CD4-positive, alpha-beta T cell treated with Interferon gamma for 1 hour (primary cell): ENCODE measurements at regions not wholly inside any gene's neighbourhood (a gene's known extent, or its start where the extent isn't known, plus 50 kb on each side); places are given as distances from the start of the nearest gene placed in this dataset.
"Not testable (repeated sequence)": the region's sequence is repeated elsewhere in the genome, so short reads cannot be mapped to it uniquely, and the experiment has no call there.

Experiments
- DNase-seq: peaks from one replicate; pipeline ENCODE4 v3.0.0-alpha.2; 2020

DNA sequence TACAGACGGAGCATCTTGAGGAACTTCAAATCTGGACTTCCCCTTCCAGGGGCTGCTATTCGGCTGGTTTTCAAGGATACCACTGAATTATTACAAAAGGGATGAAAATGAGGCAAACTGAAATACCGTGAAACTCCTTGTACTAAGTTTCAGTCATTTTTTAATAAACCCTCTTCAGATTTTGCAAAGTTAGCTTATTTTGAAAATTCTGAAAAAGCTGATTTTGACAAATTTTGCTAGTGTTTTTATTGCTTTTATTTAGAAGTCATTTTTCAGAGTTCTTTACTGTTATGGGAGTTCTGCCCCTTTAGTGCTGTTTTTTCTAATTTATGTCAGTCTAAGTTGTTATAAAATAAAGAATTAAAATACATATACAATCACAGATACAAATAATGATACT, 390.4 kb upstream of the VRK2 start:
- no peak for DNase-seq

DNA sequence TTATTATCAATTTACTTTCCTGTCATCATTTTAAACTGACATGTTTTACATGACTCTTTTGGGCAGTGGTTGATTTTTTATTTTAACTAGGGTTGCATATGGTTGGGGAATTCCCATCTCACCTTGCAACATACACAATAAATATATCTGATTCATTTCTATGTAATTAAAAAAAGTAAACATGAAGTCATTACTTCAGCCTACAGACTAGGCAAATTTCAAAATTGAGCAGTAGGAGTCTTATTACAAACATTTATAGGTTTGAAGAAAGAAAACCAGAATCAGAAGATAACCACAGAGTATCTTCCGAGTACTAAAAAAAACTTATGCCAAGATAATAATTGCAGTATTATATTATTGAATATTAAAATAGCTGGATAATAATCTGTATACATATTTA, 377.0 kb upstream of the VRK2 start:
- no peak for DNase-seq

DNA sequence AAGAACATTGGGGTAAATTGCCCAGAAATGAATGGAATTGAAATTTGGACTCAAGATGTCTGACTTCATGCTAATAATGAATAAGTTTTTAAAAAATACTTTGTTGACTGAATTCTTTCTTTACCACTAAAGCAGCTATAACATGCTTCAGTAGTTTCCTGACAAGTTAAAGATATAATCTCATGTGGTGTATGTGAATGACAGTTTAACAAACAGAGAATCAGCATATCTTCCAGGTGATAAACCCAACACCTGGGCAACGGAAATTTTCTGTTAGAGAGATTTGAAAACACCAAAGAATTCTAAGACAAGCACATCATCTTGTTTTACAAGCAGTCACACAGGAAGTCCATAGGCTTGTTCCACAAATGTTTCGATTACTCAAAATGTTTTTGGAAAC, 372.6 kb upstream of the VRK2 start:
- DNase-seq = no peak

DNA sequence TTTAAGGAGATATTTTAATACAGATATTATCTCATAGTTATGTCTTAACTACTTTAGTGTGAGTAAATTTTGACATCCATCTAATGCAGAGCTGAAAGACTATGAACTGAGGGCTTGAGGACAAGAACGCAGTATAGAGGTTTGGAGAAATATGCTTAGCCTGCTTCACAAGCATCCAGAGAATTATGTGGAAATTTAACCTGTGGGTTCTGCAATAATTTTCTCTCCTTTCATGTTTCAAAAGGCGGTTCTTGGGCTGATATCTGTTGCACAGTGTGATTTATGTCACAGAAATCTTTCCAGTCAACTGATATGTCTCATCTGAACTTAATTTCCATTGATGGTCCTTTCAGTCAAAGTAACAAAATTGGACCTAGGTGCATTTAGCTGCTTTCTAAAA, 371.9 kb upstream of the VRK2 start:
- no peak for DNase-seq

DNA sequence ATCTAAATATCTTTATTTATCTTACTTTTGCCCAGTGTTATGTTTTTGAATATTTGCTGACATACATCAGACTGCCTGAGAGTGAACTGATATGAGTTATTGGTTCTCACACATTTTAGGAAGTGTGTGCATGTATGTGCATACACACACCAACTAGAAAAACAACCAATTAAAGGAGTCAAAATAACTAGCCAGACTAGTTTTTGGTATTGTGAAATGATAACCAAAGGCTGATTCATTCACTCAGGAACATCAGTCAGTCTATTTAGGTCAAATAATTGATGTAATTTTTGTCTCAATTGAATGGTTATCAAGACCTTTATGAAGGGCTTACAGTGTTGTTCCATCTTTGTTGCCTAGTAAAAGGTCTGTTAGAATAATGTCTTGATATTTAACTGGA, 369.3 kb upstream of the VRK2 start:
- DNase-seq = no peak

DNA sequence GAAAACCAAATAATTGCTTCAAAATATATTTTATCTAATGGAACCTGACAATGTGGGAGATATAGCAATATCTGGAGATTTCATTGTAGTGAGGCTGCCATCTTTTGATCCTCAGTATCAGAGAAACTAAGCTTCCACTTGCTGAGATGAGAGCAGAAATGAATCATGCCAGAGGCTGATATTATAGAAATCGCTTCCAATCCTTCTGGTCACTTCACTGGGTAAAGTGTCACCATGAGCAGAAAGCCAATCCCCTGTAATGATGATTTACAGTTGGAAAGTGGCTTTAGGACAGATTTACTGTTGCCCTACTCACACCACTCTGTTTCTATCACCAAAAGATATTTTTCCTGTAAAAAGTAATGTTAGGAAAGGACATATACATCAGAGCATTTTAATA, 365.0 kb upstream of the VRK2 start:
- DNase-seq = no peak

DNA sequence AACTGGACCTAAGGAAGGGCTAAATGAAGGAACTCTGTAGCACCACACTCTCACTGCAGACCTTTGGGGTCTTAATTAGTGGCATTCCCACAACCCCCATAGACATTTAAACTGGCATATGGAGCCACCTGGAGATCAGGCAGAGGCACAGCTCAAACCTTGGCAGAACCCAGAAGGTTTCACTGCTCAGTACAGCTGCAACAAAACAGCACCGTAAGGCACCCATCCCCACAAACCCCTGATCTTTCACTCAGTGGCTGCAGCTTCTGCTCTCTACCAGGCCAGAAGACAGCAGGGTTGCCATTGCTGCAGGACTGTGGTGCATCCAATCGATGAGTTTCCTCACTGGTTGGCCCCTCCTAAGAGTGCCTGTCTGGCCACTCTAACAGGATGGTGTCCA, 361.6 kb upstream of the VRK2 start:
- no peak for DNase-seq

DNA sequence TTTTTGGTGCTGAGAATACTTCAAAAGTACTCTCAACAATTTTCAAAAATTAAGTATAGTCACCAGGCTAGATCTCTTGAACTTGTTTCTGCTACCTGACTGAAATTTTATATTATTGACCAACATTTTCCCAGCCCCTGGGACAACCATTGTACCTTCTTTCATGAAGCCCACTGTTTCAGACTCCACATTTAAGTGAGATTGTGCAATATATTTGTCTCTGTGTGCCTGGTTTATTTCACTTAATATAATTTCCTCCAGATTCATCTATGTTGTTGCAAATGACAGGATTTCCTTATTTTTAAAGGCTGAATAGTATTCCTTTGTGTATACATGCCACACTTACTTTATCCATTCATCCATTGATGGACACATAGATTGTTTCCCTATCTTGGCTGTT, 354.2 kb upstream of the VRK2 start:
- no peak for DNase-seq

DNA sequence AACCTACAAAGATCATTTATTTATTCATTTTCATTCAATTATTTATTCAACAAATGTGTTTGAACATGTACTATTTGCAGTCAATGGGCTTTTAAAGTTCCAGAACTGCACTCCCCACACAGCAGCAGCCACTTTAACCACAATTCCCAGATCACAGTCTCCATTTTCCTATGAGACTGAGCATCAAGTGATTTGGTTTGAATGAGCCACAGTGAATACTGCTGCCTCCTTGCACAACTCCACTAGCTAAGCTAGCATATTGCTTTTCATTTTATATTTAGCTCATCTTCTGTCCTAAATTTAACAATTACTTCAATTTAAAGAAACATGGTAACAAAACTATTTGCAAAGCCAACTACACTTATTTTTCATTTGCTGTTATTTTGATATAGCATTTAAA, 353.4 kb upstream of the VRK2 start:
- no peak for DNase-seq

DNA sequence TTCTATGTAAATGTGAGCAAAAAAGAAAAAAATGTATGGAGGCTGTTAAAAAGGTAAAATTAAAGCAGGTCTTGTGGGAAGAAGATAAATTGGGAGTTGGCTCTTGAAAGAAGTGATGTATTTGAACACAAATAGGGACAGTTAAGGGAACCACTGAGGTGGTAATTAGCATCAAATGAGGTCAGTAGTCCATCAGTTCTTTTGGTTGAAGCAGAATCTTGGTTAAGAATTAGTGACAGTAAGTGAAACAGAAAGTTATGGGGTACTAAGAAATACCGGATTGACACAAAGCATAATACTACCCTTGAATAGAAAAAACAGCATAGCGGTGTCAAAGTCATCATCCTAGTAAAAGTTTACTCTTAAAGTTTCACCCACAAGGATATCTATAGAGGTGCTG, 352.6 kb upstream of the VRK2 start:
- no peak for DNase-seq

DNA sequence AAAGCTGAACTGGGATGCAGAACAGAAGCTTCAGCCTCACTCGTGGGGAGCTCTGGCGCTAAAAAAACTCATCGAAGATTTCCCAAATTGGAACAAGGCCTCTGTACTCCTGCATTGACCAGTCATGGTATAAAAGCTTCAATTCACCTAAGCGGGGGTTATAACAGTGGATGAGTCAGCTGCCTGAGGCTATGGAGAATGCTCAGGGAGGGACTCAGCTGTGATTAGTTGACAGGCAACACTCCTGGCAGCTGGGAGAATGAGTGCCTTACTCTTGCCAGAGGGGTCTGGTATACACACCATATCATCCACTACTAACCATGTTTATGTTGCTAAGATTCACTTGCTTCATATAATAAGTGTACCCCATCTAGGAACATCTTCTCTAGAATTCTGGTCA, 350.6 kb upstream of the VRK2 start:
- DNase-seq = no peak

DNA sequence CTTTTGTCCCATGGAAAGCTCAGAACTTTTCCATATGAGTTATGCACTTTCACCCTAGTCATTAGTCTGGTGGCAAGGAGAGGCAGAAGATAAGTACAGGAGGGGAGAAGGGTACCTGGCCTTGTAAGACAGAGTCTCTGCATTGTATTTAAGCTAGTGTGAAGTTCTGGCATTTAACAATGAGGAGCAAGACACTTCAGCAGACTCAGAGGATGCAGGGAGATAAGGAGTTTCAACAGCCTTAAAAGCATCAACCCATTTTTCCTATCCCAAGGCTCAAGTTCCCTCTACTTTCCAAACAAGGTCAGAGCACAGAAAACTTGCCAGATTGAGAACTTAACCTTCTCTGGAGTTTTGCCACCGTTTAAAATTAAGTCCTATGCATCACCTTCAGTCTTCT, 348.2 kb upstream of the VRK2 start:
- no peak for DNase-seq

DNA sequence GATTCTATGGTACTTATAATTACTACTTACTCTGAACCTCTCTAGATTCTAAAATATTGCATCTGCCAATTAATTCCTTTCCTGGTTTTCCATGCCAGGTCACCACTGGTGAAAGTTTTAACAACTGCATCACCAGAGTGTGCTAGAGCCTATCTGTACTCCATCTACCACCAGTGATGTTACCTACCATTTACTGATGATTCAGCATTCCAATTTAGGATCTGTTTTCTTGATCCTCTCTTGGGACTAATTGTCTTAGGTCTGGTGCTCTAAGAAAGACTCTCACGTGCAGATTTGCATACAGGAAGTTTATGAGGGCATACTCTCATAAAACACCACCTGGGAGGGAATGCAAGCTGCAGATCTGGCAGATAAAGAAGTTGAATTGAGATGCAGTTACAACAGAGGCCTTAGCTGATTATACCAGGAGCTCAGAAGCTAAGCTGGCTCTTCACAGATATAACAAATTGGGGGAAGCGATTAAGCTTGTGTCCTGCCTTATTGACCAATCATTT, 347.6 kb upstream of the VRK2 start:
- no peak for DNase-seq

DNA sequence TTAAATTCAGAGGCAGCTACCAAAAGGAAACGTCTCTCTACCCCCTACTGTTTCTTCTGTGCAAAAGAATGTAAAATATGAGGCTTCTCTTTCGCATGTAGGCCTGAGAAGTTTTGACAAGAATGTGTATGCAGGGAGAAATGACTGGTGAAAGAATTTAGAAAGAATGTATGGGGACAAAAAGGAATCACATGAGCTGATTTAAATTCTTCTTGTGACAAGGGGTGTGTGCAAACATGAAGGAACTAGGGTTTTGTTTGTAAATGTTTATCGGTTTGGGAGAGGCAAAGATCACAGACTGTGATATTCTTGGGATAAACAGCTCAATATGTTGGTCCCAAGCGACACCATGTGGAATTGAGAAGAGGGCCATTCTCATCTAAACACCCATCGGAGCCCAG, 345.2 kb upstream of the VRK2 start:
- no peak for DNase-seq

DNA sequence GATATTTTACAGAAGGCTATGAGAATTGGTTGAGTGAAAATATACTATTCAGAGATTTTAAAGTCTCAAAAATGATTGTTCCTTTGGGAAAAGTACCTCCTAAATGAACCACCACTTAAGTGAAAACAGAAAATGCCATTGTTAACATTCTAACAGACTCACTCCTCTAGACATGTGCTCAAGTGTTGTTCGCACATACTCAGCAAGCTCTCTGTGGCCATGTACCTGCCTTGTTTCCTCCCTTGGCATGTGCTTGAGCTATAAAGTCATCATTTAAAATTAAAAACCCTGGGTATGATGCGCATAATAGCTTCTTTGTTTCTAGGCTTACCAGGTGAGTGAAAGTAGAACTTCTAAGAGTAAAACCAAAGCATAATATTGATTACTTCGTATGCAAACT, 343.2 kb upstream of the VRK2 start:
- DNase-seq = no peak

DNA sequence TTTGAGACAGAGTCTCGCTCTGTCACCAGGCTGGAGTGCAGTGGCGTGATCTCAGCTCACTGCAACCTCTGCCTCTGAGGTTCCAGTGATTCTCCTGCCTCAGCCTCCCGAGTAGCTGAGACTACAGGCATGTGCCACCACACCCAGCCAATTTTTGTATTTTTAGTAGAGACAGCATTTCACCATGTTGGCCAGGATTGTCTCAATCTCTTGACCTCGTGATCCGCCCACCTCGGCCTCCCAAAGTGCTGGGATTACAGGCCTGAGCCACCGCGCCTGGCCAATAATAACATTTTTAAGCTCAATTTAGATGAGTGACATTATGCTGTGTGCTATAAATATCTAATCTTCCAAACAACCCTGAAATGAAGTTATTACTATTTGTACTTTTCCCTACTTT, 338.8 kb upstream of the VRK2 start:
- not testable (repeated sequence) for DNase-seq

DNA sequence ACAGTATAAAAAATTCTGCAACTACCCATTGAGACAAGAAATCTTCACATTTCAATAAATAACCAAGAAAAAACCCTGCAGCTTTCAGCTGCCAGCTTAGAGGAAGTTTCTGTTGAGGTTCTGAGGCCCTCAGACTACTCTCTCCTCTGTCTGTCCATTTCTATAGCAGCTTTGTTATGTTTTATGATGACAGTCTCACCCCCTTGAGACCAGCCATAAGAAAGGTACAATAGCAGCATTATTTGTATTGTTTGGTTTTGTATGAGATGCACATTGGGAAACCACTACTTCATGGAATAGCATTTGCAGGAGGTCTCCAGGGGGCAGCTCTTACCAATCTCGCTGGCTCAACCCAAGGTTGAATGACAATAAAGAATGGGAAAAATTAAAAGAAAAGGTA, 334.6 kb upstream of the VRK2 start:
- no peak for DNase-seq

DNA sequence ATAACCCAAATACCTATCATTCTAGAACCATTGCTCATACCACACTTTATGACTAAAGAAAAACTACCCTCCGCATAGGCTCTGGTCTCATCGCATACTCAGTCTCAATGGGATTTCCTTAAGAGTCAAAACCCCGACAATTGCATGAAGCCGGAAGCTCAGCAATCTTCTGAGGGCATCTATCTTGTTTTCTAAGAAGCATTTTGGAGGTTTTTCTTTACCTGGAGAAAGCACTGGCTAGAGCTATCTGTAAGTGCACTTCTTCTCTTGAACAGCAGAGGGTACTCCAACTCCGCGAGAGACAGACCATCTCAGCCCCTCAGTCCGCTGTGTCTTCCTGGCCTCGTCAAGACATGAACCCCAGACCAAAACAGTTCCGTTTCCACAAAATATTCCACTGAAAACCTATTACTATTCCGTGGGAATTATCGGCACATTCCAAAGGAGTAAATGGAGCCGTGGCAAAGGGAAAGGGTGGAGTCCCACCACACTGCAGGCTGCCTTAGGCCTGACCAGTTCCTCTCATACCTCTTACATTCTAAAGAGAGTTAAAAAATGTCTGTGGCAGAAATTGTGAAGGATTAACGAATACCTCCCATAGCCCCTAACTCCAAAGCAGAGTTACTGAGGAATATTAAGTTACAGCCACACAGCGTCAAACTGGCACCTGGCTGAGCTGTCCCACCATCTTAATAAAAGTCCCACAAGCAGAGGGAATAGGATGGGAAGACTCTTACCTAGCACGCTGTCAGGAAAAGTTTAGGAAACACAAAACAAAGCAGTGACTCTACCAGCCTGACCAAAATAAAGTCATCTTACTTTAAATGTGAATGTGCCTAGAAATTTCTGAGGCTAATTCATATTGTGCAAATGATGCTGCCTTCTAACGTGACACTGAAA, 325.6 kb upstream of the VRK2 start:
- DNase-seq = no peak

DNA sequence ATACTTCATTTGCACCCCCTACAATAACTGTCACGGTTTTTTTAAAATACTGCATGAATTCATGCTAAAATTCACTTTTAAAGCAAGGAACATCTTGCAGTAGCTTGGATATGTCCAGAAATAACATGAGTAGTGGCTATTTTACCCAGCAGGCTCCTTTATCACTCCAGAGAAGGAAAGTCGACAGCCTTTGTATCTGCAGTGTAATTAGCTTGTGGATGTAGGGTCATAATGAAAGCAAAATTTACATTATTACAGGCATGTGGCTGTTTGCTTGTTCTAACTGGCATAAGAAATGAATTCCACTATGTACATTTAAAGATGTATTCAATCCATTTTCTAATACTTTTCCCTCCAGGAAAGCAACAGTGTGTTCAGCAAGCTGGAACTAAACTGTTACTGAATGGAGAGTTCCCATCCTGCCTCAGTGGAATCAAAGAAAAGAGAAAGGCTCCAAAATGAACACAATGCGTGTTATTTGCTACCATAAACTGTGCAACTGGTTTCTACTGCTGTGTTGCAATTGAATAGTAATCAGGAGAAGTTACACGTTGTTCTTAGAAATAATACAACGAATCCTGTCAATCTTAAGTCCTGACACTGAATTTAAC, 321.2 kb upstream of the VRK2 start:
- DNase-seq = no peak

DNA sequence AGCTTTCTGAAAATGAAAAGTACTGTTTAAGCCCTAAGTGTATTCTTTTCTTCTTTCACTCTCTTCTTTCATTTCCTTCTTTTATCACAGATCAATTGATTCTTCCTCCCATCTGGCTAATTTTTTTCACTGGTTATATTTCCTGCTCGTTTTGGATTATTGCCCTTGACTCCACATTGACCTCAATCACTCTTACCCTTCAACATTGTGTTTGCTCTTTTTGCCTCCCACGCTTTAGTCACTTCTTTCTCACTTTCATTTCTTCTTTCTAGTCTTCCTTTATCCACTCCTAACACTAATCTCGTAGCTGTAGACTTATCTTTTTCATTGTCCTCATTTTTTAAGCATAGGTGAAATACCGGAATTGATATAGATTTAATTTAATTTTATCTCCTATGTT, 320.3 kb upstream of the VRK2 start:
- no peak for DNase-seq

DNA sequence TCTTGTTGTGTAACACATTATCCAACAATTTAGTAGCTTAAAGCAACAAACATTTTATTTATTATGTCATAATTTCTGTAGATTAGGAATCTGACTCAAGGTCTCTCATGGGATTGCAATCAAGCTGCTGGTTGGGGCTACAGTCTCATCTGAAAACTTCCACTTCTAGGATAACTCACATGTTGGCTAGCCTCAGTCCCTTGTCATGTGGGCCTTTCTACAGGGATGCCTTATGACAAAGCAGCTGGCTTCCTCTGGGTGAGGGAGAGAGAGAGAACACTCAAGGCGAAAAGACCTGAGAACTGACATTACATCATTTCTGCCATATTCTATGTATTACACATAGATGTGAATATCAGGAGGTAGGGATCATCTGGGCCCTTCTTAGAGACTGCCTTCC, 317.9 kb upstream of the VRK2 start:
- DNase-seq = no peak

DNA sequence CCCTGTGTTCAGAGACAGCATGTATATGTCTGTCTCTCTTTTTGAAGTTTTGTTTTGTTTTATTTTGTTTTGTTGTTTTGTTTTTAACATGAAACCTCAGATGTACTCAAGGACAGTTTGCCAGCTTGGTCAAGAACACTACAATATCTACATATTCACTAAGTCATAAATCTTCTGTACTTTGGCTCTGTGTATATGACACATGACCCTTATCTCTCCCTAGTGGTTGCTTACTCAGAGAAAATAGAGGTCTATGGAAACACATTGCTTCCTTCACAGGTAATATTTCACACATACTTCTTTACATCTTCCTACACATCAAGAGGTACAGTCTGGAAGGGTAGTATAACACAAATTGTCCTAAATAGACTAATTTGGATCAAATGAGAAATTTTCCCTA, 312.6 kb upstream of the VRK2 start:
- no peak for DNase-seq

DNA sequence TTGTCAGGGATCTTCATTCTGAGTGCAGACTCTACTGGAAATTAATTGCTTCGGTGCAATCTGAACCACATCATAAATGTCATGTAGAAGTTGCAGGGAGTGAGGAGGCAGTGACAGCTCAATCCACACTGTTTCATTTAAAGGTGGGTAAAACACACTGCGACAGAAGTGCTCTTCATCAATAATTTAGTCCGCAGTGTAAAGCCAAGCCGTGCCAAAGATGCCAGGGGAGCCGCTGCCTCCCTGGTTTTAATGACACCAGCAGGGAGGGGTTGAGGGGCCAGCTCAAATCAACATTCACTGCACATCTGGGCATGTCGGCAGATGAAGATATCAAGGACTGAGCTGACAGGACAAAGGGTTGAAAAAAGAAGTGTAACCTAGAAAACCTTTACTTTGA, 305.7 kb upstream of the VRK2 start:
- no peak for DNase-seq

DNA sequence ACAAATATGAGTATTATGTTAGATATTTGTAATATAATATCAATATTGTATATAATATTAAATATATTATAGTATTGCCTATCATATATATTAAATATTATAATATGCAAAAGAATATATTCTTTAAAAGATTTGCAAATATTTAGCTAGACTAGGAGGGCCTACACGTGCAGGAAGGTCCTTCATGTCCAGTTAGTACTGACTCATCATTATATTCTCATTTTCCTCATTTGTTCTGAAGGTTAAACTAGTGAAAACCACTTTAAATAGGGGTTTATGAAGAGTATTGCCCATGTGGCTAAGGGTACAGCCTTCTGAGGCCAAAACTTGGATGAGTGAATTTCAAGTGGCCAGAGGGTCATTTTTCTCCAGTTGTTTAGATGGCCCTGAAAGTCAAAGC, 293.0 kb upstream of the VRK2 start:
- DNase-seq = no peak

DNA sequence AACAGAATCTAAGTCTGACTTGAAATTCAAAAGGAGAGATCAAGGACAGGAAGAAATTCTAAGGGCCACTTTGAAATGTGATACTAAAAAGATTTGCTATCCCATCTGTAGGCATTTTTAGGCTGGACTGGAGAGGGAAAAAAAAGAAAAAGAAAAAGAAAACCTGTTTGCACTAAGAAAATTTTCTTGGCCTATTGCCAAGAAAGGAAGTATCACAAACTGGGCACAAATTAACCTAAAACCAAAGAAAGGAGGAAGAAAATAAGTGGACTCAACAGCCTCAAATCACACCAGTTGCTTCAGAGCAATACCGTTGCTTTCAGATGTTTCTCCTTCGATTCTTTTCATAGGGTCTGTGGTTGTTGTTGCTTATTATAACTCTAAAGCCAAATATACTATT, 287.9 kb upstream of the VRK2 start:
- no peak for DNase-seq
